Effector memory CD8-positive, alpha-beta T cell (primary cell): ENCODE measurements at regions not wholly inside any gene's neighbourhood (a gene's known extent, or its start where the extent isn't known, plus 50 kb on each side); places are given as distances from the start of the nearest gene placed in this dataset.

Experiments
- ATAC-seq: fragments of 150-1000 bp; cut with Tn5 transposase; replicated peaks from 2 replicates; pipeline ENCODE4 v1.10.0; 2021; ENCODE audit warnings: mild to moderate bottlenecking, moderate library complexity
- DNase-seq, 3 experiments: peaks; one replicate each; pipeline ENCODE4 v3.0.0; 2021
- H3K27ac Mint-ChIP-seq, 2 donors: one replicate each; pipeline ENCODE4 v1.8.0; 2022; ENCODE audit warnings: mild to moderate bottlenecking in 2 of 2, mixed read lengths in 2 of 2, moderate library complexity in 2 of 2
- H3K27me3 Mint-ChIP-seq, 2 donors: one replicate each; pipeline ENCODE4 v1.8.0; 2022; ENCODE audit warnings: mixed read lengths in 2 of 2
- H3K36me3 Mint-ChIP-seq: one replicate; pipeline ENCODE4 v1.8.0; 2022; ENCODE audit warnings: mild to moderate bottlenecking, moderate library complexity, mixed read lengths; ENCODE audit not compliant: insufficient read depth
- H3K4me1 Mint-ChIP-seq, 2 donors: one replicate each; pipeline ENCODE4 v1.8.0; 2022; ENCODE audit warnings: low read depth in 2 of 2, mixed read lengths in 2 of 2
- H3K4me3 Mint-ChIP-seq, 2 donors: one replicate each; pipeline ENCODE4 v1.8.0; 2022; ENCODE audit warnings: mild to moderate bottlenecking in 2 of 2, mixed read lengths in 2 of 2, moderate library complexity in 2 of 2
- H3K9me3 Mint-ChIP-seq, 2 donors: one replicate each; pipeline ENCODE4 v1.8.0; 2022; ENCODE audit warnings: mixed read lengths in 2 of 2

DNA sequence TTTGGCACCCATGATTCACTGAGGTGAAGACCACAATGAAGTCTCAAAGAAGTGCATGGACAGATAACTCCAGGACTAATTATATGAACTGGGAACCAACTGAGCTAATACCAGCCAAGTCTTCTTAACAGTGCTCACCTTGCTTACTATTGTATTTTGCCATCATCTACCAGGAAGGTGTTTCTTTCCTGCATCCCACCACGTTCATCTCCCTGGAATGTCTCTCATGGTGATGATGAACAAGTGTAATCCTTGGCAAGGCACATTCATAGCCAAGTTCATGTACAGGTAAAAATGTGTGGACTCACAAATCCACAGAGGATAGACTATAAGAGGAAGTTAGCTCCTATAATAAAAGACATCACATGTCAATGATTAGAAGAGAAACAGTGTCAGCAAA, 489.1 kb downstream of the SMARCA1 start:
- Mint-ChIP-seq H3K27me3 (no peaks in the 10 kb centered on the region), H3K27ac (no peak overlapping the region), H3K9me3 (no peaks in the 10 kb centered on the region), H3K36me3 (no peaks in the 10 kb centered on the region), H3K4me1 (no peaks in the 10 kb centered on the region), H3K4me3 (no peak overlapping the region)
- no peak for ATAC-seq
- no peak for DNase-seq

DNA sequence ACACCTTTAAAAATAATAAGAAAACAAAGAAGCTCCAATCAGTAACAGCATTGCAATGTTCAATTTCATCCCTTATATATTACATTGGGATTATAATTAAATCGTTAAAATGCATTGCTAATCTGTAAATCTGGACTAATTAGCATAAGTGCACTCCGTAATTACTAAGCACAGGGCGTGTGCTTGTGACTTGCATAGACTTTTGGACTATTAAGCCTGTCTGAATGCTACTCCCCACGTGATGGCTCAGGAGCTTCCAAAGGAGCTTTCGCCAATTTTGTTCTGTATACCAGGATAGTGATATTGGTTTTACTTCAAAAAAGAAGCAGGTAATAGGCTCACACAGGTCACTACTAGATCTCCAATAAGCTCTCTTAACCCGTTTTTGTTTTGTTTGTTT, 497.1 kb downstream of the SMARCA1 start:
- no peaks in the 10 kb centered on the region for H3K4me1 Mint-ChIP-seq
- no peaks in the 10 kb centered on the region for H3K36me3 Mint-ChIP-seq
- H3K4me3 Mint-ChIP-seq, result no peak overlapping the region
- H3K9me3 Mint-ChIP-seq, result no peaks in the 10 kb centered on the region
- H3K27me3 Mint-ChIP-seq, result no peaks in the 10 kb centered on the region
- ATAC-seq (no peak), DNase-seq (no peak)
- no peak overlapping the region for H3K27ac Mint-ChIP-seq

DNA sequence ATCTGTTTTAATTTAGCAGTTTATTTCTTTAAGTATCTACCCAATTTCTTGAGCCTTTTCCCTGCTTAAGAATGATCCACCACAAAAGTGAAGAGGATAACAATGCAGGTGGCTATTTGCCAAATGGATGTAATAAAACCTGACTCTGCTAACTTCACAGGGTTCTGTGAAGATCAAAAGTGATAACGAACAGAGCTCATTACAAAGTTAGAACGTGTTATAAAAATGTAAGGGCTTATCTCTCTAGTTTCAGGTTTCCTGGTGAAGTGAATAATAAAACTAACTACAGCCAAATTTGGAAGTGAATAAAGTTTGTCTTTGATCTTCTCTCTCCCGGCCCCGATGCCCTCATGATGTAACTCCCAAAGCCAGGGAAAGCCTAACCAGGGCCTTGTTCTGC, 497.9 kb downstream of the SMARCA1 start:
- no peaks in the 10 kb centered on the region for H3K9me3 Mint-ChIP-seq
- H3K4me1 Mint-ChIP-seq, result no peaks in the 10 kb centered on the region
- no peak overlapping the region for H3K27ac Mint-ChIP-seq
- DNase-seq, result no peak
- no peak overlapping the region for H3K4me3 Mint-ChIP-seq
- H3K36me3 Mint-ChIP-seq, result no peaks in the 10 kb centered on the region
- no peak for ATAC-seq
- no peaks in the 10 kb centered on the region for H3K27me3 Mint-ChIP-seq

DNA sequence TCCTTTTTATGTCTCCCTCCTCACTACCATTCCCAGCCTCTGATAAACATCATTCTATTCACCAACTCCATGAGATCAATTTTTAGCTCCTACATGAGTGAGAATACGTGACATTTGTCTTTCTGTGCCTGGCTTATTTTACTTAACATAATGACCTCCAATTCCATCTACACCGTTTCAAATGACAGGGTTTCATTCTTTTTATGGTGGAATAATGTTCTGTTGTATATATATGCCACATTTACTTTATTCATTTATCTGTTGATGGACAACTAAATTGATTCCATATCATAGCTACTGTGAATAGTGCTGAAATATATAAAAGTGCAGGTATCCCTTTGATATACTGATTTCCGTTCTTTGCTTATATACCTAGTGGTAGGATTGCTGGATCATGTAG, 503.9 kb downstream of the SMARCA1 start:
- DNase-seq, result no peak
- Mint-ChIP-seq H3K27me3 (no peaks in the 10 kb centered on the region), H3K9me3 (no peaks in the 10 kb centered on the region), H3K4me3 (no peak overlapping the region), H3K27ac (no peak overlapping the region), H3K36me3 (no peaks in the 10 kb centered on the region), H3K4me1 (no peaks in the 10 kb centered on the region)
- ATAC-seq, result no peak

DNA sequence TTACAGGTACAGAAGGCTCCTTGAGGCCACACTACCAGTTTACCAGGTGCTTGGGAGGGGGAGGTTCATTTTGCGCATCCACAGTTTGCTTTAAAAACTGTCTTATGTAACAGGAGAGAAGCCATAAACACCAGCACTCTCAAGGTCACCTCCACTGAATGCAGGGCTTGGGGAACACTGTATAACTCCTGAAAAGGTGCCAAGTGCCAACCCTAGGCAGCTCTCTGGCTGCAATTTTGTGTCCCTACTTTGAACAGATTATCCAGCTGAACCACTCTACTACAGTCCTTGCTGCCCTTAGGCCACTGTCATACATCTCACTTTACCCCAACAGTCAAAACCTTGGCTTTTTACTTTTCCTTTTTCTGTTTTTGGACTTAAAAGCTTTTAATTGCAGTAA, 507.9 kb downstream of the SMARCA1 start:
- ATAC-seq, result no peak
- H3K27ac Mint-ChIP-seq, result no peak overlapping the region
- H3K4me3 Mint-ChIP-seq, result no peak overlapping the region

DNA sequence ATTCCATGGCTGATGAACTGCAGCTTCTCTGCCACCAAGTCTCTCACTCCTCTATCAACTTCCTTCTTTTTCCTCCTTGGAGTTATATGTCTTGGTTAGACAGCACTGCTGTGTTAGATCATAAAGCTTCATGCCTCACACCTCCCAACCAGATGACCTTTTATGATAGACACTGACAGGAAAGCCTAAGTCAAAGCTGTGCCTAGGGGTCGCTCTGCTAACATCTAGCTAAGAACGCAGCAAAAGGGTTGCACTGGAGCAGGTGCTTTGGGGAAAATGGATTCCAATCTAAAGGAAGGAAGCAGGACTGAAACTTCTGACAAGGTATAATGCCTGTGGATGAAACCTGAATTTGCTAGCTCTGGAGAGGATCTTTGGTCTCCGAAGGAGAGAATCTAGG, 509.7 kb downstream of the SMARCA1 start:
- H3K4me3 Mint-ChIP-seq, result no peak overlapping the region
- DNase-seq, result no peak
- no peak overlapping the region for H3K27ac Mint-ChIP-seq
- H3K36me3 Mint-ChIP-seq, result no peaks in the 10 kb centered on the region
- H3K4me1 Mint-ChIP-seq, result no peaks in the 10 kb centered on the region
- no peaks in the 10 kb centered on the region for H3K27me3 Mint-ChIP-seq
- H3K9me3 Mint-ChIP-seq, result peaks cover 0 to 2% of the 10 kb centered on the region in 2 donors
- ATAC-seq, result no peak

More for the DNA sequence above, 507.9 kb downstream of the SMARCA1 start:
- H3K36me3 Mint-ChIP-seq, result no peaks in the 10 kb centered on the region
- H3K9me3 Mint-ChIP-seq, result peaks cover 0 to 2% of the 10 kb centered on the region in 2 donors
- DNase-seq, result no peak
- H3K4me1 Mint-ChIP-seq, result no peaks in the 10 kb centered on the region
- H3K27me3 Mint-ChIP-seq, result no peaks in the 10 kb centered on the region

DNA sequence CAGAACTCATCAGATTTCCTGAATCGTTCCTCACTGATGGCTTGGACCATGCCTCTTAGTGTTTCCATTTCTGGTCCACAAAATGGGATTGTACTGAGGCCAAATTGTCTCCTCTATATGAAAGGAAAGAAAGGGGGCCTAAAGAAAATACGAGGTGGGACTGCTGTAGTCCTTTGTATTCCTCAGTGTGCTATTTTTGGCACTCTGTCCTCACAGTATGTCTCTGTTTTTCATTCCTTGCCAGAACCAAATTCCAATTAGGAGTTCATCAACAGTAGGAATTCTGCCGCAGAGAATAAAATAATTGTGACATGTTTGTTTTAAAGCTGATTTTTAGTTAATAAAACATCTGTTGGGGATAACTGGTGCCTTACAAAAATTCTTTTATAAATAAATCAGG, 515.7 kb downstream of the SMARCA1 start:
- H3K27me3 Mint-ChIP-seq, result no peaks in the 10 kb centered on the region
- no peaks in the 10 kb centered on the region for H3K36me3 Mint-ChIP-seq
- DNase-seq (no peak), ATAC-seq (no peak)
- H3K9me3 Mint-ChIP-seq, result peaks cover 0 to 4% of the 10 kb centered on the region in 2 donors
- no peak overlapping the region for H3K4me3 Mint-ChIP-seq
- H3K4me1 Mint-ChIP-seq, result no peaks in the 10 kb centered on the region
- H3K27ac Mint-ChIP-seq, result no peak overlapping the region

DNA sequence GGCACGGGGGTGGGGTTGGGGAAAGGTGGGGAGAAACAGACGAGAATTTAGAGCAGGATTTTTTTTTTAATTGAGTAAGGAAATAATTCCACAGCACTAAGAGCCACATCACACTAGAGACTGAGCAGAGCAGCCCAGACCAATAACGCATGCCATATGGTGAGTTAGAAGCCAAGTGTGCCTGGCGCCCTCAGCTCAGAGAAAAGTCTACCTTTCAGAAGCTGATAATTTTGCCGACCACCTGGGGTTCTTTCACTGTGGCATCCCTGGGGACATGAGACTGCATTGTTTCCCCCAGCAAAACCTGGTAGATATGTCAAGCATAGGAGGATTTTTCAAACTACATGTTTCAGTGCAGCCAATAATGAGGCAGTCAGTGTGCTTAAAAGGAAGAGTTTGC, 516.8 kb downstream of the SMARCA1 start:
- peaks cover 0 to 4% of the 10 kb centered on the region in 2 donors for H3K9me3 Mint-ChIP-seq
- ATAC-seq (no peak), DNase-seq (no peak)
- no peak overlapping the region for H3K4me3 Mint-ChIP-seq
- H3K27ac Mint-ChIP-seq, result no peak overlapping the region
- H3K4me1 Mint-ChIP-seq, result no peaks in the 10 kb centered on the region
- H3K36me3 Mint-ChIP-seq, result no peaks in the 10 kb centered on the region
- H3K27me3 Mint-ChIP-seq, result no peaks in the 10 kb centered on the region

DNA sequence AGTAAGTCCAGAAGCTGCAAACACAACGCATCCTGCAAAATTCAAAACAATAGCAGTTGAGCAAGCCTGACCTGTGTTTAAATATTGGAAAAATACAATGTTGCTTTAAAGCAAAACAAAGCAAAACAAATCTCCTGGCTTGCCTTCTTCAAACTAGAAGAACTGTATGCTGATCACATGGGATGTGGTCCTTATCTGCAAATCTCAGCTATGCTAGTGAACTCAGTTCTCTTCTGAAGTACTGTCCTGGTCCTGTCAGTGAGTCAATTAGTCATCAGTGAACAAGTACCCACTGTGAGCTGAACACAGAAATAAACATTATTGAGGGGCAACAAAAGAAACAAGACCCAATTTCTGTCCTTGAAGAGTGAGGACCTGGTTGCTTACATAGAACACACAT, 522.5 kb downstream of the SMARCA1 start:
- H3K4me3 Mint-ChIP-seq, result no peak overlapping the region
- H3K9me3 Mint-ChIP-seq, result peaks cover 0 to 2% of the 10 kb centered on the region in 2 donors
- no peaks in the 10 kb centered on the region for H3K36me3 Mint-ChIP-seq
- no peaks in the 10 kb centered on the region for H3K27me3 Mint-ChIP-seq
- no peak for ATAC-seq
- H3K4me1 Mint-ChIP-seq, result no peaks in the 10 kb centered on the region
- H3K27ac Mint-ChIP-seq, result no peak overlapping the region
- DNase-seq, result no peak

DNA sequence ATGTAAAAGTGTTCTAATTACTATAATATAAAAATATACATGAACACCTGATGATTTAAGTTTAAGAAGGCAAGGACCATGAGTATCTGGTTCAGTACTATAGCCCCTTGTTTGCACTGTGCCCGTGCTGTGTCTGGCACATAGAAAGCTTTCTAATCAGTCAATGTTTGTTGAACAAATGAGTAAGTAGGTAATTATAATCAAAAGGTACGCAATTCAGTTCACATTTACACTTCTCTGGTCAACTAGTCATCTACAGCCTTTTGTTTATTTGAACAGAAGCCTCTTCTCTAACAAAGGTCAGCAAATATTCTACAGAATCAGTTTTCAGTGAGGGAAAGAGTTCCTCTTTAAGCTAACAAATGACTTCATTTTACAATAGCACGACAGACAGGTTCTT, 523.3 kb downstream of the SMARCA1 start:
- ATAC-seq (no peak), DNase-seq (no peak)
- no peak overlapping the region for H3K27ac Mint-ChIP-seq
- H3K9me3 Mint-ChIP-seq, result peaks cover 0 to 2% of the 10 kb centered on the region in 2 donors
- no peaks in the 10 kb centered on the region for H3K27me3 Mint-ChIP-seq
- no peaks in the 10 kb centered on the region for H3K36me3 Mint-ChIP-seq
- no peaks in the 10 kb centered on the region for H3K4me1 Mint-ChIP-seq
- H3K4me3 Mint-ChIP-seq, result no peak overlapping the region

DNA sequence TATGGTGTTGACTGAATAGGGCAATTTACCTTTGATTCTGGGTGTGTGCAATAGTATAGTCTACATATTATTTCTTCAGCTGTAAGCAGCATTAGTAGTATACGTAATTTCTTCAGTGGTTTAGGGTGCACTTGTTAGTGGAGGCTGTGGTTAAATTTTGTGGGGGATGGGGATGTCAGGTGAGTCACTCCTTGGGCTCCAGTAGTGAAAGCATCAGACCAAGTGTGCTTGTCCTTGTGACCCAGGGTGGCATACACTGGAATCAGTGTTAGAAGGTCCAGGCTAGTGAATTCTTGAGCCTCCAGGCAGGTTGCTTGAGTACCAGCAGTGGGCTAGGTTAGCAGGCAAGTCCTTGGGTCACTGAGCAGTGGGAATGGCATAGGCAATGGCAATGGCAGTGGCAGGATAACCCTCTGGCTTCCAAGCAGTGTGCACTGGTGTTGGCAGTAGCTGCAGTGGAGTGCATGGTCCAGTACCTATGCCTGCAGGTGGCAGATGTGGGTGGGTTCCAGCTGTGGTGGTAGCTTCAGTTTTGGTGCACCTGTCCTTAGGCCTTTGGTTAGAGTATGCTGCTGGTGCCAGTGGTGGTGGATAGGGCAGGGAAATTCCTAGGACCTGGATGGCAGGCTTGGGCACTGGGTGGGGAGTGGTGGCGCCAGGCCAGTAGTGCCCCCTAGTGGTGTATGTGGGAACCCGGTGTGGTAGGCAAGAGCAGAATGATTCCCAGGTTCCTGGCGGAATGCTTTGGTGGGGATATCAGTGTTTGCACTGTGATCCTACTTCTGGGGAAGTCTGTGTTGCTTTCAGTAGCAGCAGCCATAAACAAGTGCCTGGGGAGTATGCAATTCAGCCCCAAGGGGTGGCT, 531.0 kb downstream of the SMARCA1 start:
- Mint-ChIP-seq H3K27me3 (no peaks in the 10 kb centered on the region), H3K4me1 (no peaks in the 10 kb centered on the region), H3K27ac (no peak overlapping the region), H3K36me3 (no peaks in the 10 kb centered on the region), H3K4me3 (no peak overlapping the region), H3K9me3 (peaks cover 3 to 8% of the 10 kb centered on the region in 2 donors)
- ATAC-seq (no peak), DNase-seq (no peak)

DNA sequence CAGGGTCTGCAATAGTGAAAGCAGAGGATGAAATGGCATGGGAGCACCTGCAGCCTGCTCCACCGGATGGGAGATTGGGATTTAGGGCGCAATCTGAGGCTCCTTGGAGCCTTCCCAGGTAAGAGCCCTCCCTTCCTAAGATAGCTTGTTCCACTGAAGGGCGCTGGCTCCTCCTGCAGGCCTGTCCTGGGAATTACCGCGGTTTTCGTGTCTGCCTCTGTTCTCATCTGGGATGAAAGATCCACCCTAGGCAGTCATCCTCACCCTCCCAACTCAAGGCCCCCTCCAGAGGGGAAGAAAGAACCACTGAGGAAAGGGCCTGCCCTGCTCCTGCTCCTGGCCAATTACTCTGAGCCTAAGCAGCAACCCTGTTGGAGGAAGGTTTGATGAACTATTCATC, 547.5 kb downstream of the SMARCA1 start:
- Mint-ChIP-seq H3K9me3 (no peaks in the 10 kb centered on the region), H3K36me3 (no peaks in the 10 kb centered on the region), H3K4me1 (no peaks in the 10 kb centered on the region), H3K4me3 (no peak overlapping the region), H3K27me3 (no peaks in the 10 kb centered on the region), H3K27ac (no peak overlapping the region)
- DNase-seq, result no peak
- no peak for ATAC-seq

DNA sequence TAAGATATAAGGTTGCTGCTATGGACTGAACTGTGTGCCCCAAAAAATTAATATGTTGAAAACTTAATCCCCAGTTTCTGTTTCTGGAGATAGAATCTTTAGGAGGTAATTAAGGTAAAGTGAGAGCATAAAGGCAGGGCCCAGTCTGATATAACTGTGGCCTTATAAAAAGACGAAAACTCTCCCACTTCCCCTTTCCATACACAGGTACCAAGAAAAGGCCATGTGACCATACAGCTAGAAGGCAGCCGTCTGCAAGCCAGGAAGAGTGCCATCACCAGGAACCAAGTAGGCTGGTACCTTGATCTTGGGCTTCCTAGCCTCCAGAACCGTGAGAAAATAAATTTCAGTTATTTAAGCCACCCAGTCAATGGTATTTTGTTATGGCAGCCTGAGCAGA, 550.3 kb downstream of the SMARCA1 start:
- Mint-ChIP-seq H3K4me3 (no peak overlapping the region), H3K27me3 (no peaks in the 10 kb centered on the region), H3K9me3 (peaks cover 0 to 4% of the 10 kb centered on the region in 2 donors), H3K4me1 (no peaks in the 10 kb centered on the region), H3K27ac (no peak overlapping the region), H3K36me3 (no peaks in the 10 kb centered on the region)
- no peak for DNase-seq
- no peak for ATAC-seq

DNA sequence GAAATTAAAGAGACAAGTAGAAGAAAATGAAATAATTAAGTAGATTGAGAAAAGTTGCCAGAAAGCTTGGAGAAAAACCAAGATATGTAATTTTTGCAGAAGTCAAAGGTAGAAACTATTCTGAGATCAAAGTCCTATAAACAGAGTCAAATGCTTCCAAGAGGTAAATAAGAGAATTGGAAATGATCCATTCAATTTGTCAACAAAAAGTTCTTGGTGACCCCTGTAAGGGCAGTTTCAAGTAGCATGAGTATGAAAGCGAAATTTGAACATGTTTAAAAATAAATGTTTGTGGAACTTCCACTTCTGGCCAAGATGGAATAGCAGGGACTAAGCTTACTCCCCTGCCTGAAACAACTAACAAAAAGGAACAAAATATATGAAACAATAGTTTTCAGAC, 562.0 kb downstream of the SMARCA1 start:
- peaks cover 0 to 4% of the 10 kb centered on the region in 2 donors for H3K9me3 Mint-ChIP-seq
- H3K27ac Mint-ChIP-seq, result no peak overlapping the region
- ATAC-seq (no peak), DNase-seq (no peak)
- no peaks in the 10 kb centered on the region for H3K4me1 Mint-ChIP-seq
- no peak overlapping the region for H3K4me3 Mint-ChIP-seq
- no peaks in the 10 kb centered on the region for H3K27me3 Mint-ChIP-seq
- no peaks in the 10 kb centered on the region for H3K36me3 Mint-ChIP-seq
